B cell (primary cell): ENCODE measurements at regions not wholly inside any gene's neighbourhood (a gene's known extent, or its start where the extent isn't known, plus 50 kb on each side); places are given as distances from the start of the nearest gene placed in this dataset.

ENCODE experiments used
- EZH2 ChIP-seq: IDR thresholded peaks from 2 replicates; pipeline ENCODE4 v1.6.1; 2012; ENCODE audit warnings: borderline replicate concordance, low read depth, mild to moderate bottlenecking, moderate library complexity, low read length; ENCODE audit not compliant: insufficient read depth, poor library complexity, severe bottlenecking
- TF ChIP-seq, protein P1 (sequence below): fragments of 200-600 bp; IDR thresholded peaks from one replicate; pipeline ENCODE4 v1.8.0; 2022; ENCODE audit warnings: antibody characterized with exemption, mild to moderate bottlenecking

DNA sequence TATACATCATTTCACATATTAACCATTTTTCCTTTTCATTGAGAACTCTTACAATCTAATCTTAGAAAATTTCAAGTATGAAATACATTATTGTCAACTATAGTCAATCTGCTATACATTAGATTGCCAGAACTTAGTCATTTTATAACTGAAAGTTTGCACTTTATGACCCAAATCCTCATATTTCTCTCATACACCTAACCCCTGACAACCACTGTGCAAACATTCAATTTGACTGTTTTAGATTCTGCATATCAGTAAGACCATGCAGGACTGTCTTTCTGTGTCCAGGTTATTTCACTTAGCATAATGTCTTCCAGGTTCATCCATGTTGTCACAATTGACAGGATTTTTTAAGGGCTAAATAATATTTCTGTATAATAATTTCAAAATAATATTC is 1299.0 kb upstream of the B3GALT2 start:
- TF ChIP-seq, protein P1, sequence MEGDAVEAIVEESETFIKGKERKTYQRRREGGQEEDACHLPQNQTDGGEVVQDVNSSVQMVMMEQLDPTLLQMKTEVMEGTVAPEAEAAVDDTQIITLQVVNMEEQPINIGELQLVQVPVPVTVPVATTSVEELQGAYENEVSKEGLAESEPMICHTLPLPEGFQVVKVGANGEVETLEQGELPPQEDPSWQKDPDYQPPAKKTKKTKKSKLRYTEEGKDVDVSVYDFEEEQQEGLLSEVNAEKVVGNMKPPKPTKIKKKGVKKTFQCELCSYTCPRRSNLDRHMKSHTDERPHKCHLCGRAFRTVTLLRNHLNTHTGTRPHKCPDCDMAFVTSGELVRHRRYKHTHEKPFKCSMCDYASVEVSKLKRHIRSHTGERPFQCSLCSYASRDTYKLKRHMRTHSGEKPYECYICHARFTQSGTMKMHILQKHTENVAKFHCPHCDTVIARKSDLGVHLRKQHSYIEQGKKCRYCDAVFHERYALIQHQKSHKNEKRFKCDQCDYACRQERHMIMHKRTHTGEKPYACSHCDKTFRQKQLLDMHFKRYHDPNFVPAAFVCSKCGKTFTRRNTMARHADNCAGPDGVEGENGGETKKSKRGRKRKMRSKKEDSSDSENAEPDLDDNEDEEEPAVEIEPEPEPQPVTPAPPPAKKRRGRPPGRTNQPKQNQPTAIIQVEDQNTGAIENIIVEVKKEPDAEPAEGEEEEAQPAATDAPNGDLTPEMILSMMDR: no peak
- no peak for TF ChIP-seq EZH2
